Right ventricle myocardium superior (tissue), 1 donor: ENCODE measurements at regions not wholly inside any gene's neighbourhood (a gene's known extent, or its start where the extent isn't known, plus 50 kb on each side); places are given as distances from the start of the nearest gene placed in this dataset.
"Not testable (repeated sequence)": the region's sequence is repeated elsewhere in the genome, so short reads cannot be mapped to it uniquely, and the experiment has no call there.

Experiments
- ATAC-seq: fragments of 200-7000 bp; cut with Tn5 transposase; one replicate; pipeline ENCODE4 v1.9.1; 2020; ENCODE audit warnings: mild to moderate bottlenecking; ENCODE audit not compliant: poor library complexity
- DNase-seq: peaks from one replicate; pipeline ENCODE4 v3.0.0-alpha.2; 2020
- intact Hi-C: fragments of 100-400 bp; cut with DNase I; formaldehyde crosslinking; loops from one replicate; pipeline ENCODE4 v1.11.2; 2022
- donor health status: DM: no; HTN: yes; CAD: no; lungs with severe emphysema.

GRCh38 chr5:44756097-44756496 is 52.6 kb upstream of the MRPS30 start:
- intact Hi-C loops, DNase-seq, ATAC-seq: not testable (repeated sequence)

- no peak for ATAC-seq
- DNase-seq, result no peak
- intact Hi-C loops, result no loop called here
Measured at GRCh38 chr5:44747396-44747795, 61.4 kb upstream of the MRPS30 start.

DNA sequence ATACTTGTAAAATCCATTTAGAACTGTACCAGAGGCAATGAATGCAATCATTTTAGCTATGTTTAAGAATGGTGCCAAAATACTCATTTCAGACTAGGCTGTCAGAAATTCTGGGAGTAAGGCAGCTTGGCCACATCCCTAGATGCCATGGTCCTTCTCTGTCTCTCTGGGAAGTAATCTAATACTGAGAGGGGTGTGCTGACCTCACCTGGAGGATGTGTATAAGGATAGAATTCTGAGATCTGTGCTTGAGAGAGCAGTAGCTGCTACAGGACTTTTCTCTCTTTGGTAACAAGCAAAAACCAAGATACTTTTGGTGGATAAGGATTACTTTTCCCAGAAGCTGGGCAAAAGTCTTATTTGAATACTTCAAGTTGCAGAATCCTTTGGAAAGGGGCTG is 68.1 kb upstream of the MRPS30 start:
- ATAC-seq, result no peak

GRCh38 chr5:44729536-44729935 is 79.2 kb upstream of the MRPS30 start:
- ATAC-seq (no peak), DNase-seq (no peak)
- intact Hi-C loops, result no loop called here

More for the DNA sequence above, 68.1 kb upstream of the MRPS30 start:
- intact Hi-C loops, result no loop called here
- DNase-seq, result no peak

DNA sequence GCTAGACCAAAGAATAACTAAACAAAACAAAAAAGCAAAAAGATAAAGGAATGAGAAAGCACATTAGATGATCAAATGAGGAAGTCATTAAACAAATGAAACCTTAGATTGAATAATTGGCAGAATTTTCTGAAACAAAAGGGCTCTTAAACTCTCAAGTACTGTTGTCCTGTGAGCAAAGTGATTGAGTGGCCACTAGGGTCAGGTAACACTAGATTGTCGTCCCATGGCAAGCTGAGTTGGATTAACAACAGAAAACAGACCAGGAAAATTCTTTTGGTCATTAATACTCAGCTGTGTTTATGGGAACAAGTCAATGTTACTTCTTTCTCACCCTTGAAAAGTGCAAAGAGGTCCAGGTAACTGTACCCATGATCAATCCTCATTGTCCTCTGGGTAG is 81.6 kb upstream of the MRPS30 start:
- no peak for ATAC-seq
- intact Hi-C loops, result no loop called here
- DNase-seq, result no peak

DNA sequence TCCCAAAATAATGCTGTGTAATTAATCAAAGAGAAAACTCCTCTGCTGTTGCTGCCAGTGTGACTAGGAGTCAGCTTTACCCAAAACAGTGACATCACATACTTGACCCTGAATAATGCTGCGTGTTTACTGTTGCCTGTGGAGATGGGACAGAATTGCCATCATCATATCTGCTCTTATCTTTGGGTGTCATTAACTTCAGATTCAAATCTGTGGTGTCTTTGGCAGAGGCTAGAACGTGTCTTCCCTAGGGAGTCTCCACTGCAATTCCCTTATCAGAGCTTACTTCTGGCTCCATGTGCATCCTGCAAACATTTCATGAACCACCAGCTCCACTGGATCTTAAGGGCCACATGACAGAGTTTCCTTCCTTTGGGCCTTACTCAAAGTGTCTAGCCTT is 88.9 kb upstream of the MRPS30 start:
- no peak for ATAC-seq
- no peak for DNase-seq
- intact Hi-C loops, result no loop called here

- ATAC-seq, result no peak
- intact Hi-C loops, result no loop called here
- no peak for DNase-seq
Measured at GRCh38 chr5:44714871-44715561, 93.7 kb upstream of the MRPS30 start.

- intact Hi-C loops, result no loop called here
- ATAC-seq (no peak), DNase-seq (no peak)
Measured at GRCh38 chr5:44713446-44713845, 95.3 kb upstream of the MRPS30 start.

DNA sequence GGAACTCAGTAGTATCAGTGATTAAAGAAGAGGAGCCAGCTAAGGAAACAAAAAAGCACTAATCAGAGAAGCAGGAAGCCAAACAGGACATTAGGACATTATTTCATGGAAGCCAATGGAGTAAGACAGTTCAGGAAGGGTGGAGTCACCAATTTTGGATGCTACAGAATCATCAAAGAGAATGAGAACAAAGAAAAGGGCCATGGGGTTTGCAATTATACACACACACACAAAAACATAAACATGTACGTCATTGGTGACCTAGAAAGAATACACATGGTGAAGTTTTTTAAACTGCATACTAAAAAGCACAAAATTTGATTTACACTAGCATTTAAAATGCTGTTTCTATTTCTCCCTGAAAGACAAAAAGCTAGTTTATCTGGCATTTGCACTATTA is 96.8 kb upstream of the MRPS30 start:
- ATAC-seq (no peak), DNase-seq (no peak)
- intact Hi-C loops, result no loop called here

- intact Hi-C loops, result no loop called here
- DNase-seq (no peak), ATAC-seq (no peak)
Measured at GRCh38 chr5:44708602-44709001, 100.1 kb upstream of the MRPS30 start.

- no peak for DNase-seq
- intact Hi-C loops, result no loop called here
- no peak for ATAC-seq
Measured at GRCh38 chr5:44707721-44708120, 101.0 kb upstream of the MRPS30 start.

GRCh38 chr5:44697025-44697424 is 111.7 kb upstream of the MRPS30 start:
- DNase-seq (no peak), ATAC-seq (no peak)
- intact Hi-C loops, result no loop called here

GRCh38 chr5:44695259-44695658 is 113.5 kb upstream of the MRPS30 start:
- no peak for DNase-seq
- ATAC-seq, result no peak
- intact Hi-C loops, result no loop called here

DNA sequence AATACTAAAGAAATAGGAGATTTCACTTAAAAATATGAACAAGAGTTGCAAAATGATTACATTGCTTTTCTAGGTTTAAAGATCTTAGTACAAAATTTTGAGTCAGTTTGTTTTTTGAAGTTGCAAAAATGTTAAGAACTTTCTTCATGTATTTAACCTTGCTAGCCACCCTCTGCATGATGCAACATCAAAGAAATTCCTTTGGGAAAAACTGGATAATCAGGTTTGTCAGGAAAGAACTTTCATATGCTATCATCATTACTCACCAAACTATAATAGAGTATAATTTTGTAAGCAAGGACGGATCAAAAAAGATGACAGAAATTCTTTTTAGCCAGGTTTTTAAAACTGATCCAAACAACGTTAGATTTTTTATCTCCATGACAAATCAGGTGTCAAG is 116.9 kb upstream of the MRPS30 start:
- intact Hi-C loops, result no loop called here
- DNase-seq, result no peak
- no peak for ATAC-seq

DNA sequence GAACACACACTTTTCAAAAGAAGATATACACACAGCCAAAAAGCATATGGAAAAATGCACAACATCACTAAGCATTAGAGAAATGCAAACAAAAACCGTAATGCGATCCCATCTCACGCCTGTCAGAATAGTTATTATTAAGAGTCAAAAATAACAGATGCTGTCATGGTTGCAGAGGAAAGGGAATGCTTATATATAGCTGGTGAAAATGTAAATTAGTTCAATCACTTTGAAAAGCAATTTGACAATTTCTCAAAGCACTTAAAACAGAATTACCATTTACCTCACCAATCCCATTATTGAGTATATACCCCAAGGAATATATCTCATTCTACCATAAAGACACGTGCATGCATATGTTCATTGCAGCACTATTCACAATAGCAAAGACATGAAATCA is 126.8 kb upstream of the MRPS30 start:
- ATAC-seq (no peak), DNase-seq (no peak)
- intact Hi-C loops, result no loop called here

DNA sequence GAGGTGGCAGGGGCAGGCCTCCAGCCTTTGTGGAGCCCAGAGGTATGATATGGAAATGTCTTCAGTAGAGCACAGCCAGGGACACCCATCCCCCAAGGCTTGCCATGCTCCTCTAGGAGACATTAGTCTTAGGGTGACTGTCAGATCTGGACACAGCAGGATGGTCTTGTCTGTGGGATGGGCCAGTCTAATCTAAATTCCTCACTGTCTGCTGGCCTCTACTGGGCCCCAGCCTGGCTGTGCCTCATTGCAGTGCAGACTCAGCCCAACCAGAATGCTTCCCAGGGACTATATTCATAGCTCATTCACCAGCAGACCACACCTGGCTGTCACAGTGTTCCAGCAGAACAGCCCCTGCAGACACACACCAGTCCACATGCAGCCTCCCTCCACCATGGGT is 129.5 kb upstream of the MRPS30 start:
- ATAC-seq (no peak), DNase-seq (no peak)
- intact Hi-C loops, result no loop called here

- no peak for DNase-seq
- no peak for ATAC-seq
- intact Hi-C loops, result no loop called here
Measured at GRCh38 chr5:44675296-44675695, 133.5 kb upstream of the MRPS30 start.

- ATAC-seq (no peak), DNase-seq (no peak)
- intact Hi-C loops, result no loop called here
Measured at GRCh38 chr5:44674461-44674860, 134.3 kb upstream of the MRPS30 start.

DNA sequence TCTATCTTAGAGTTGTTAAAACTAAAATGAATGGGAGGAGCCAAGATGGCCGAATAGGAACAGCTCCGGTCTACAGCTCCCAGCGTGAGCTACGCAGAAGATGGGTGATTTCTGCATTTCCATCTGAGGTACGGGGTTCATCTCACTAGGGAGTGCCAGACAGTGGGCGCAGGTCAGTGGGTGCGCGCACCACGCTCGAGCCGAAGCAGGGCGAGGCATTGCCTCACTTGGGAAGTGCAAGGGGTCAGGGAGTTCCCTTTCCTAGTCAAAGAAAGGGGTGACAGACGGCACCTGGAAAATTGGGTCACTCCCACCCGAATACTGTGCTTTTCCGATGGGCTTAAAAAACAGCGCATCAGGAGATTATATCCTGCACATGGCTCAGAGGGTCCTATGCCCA is 140.3 kb upstream of the MRPS30 start:
- intact Hi-C loops, ATAC-seq, DNase-seq: not testable (repeated sequence)

- no peak for DNase-seq
- no peak for ATAC-seq
- intact Hi-C loops, result no loop called here
Measured at GRCh38 chr5:44665101-44665701, 143.5 kb upstream of the MRPS30 start.

GRCh38 chr5:44664711-44665100 is 144.0 kb upstream of the MRPS30 start:
- intact Hi-C loops, result no loop called here
- ATAC-seq (no peak), DNase-seq (no peak)
